Activated CD4-positive, CD25-positive, alpha-beta regulatory T cell treated with anti-CD3 and anti-CD28 coated beads, Interleukin-2, amount 50 U/mL, for 16 hours (primary cell): ENCODE measurements at regions not wholly inside any gene's neighbourhood (a gene's known extent, or its start where the extent isn't known, plus 50 kb on each side); places are given as distances from the start of the nearest gene placed in this dataset.

Source experiments
- DNase-seq: peaks from one replicate; pipeline ENCODE4 v3.0.0-alpha.2; 2020; ENCODE audit warnings: low read depth, low spot score

DNA sequence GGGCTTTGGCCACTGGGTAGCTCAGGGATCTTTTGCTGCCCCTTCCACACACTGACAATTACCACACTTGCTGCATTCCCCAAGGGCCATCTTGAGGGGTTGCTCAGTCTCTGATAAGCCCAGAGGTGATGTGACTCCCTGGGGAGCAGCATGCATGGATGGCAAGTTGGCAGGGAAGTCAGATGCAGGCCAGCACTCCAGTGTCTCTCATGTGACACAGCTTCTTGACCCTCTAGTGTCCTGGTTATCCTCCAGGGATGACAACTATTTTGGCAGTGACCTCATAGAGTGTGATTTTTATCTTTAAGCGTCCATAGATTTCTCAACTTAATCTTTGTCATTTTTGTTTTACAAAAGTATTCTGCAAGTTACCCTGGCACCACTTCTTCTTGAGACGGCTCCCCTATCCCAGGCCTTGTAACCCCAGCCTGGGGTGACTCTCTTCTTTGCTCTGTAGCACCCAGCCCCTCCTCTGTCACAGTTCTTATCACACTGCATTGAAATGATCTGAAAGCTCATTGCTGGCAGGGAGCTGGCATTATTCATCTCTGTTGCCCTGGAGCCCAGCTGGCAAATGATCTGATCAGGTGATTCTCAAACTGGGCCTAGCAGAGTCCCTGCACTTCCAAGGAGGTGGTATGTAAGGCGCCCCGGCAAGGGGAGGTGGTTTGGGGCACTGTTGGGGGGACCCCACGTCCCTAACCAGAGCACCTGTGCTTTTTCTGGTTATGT lies 72.6 kb downstream of the TENT5C start:
- no peak for DNase-seq

GRCh38 chr1:117679299-117679698 lies 73.5 kb downstream of the TENT5C start:
- DNase-seq: no peak

- DNase-seq: no peak
Observed at GRCh38 chr1:117679868-117680267, 74.0 kb downstream of the TENT5C start.

GRCh38 chr1:117680316-117681002 lies 74.6 kb downstream of the TENT5C start:
- DNase-seq: no peak

DNA sequence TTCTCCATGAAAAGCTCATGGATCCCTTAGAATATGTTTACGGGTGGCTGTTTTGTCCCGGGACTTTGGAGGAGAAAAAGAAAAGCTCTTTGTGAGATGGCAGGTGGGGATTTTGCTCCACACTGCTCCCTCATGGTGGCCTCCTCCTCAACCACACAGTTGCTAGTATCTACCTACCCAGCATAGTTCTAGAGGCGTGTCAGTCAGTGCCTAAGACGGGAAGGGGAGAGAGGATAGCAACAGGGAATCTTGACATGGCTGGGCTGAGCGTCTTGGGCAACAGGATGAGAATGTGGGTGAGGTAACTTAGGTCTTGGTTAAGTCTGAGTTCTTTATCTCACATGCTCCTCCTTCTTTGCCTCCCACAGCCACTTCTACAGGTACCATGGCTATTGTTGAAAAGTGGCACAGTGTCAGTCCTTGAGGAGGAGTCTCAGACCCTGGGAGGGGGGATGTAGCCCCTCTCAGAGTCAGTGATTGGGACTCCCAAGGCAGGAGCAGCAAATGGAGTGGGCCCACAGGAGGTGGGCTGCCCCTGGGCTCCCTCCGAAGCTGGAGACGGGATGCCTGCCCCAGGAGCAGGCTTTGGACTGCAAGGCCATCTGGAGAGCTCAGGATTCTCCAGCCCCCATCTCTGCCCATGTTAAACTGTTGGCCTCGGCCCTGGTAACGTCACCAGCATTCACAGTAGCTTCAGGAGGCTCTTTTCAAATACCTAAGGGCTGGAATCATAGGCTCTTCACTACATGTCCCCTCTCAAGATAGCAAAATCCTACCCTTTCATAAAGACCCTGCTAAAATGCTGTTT lies 75.4 kb downstream of the TENT5C start:
- no peak for DNase-seq

DNA sequence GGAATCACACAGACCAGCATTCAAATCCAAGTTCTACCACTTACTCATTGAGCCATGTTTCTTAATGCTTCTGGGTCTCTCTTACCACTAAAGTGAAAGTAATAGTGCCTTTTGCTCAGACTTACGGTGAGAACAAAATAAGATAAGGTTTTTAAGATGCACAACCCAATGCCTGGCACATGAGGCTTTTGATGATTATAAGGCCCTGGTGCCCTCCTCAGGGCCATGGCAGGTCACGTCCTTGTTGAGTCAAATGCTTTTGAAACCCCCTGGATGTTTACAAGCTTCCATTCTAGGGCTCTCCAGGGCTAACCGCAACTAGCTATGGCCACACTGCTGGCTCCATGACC lies 76.0 kb downstream of the TENT5C start:
- no peak for DNase-seq

DNA sequence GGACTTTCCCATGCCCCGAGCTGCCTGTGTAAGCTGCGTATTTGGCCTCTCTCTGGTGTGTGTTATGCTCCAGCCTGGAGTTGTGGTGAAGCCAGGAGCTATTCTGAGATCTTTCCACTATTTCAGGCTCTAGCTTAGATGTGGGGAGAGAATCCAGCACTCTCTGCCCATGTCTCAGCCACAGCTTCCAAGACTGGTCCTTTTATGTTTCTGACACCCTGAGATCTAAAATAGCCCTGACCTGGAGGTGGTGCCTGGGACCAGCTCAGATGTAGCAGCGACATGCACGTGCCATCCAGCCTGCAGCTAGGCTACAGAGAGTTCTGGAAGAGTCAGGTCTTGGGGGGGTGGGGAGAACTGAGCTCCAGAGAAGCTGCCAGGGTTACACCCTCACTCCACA lies 76.5 kb downstream of the TENT5C start:
- no peak for DNase-seq

DNA sequence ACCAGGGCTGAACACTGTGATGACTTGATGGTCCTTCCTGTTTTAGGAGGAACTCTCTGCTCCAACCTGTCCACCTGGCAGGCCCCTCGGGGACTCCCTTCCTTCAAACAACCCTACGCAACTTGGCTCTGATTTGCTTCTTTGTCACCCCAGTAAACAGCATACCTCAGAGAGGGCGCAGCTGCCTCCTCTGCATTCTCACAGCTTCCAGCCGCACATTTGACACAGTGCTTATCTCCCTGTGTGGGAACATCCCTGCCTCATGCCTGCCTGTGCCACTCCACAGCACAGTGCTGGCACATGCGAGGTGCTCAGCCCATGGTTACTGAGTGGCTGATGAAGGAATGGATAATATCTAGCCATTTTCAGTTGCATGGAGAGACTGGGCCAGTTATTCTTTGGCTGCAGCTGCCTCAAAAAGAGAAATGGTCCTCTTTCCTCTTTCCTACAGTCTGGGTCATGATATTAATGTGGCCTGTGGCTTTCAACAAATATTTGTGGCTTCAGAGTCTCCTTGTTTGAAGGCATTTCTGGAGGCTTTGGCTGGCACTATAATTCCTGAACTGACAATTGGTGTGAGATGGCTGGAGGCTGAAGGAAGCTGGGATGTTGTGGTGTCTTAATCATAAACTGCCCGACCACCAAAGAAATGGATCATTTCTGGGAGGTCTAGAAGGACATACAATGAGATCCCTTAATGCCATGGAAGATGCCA lies 77.9 kb downstream of the TENT5C start:
- DNase-seq: no peak

DNA sequence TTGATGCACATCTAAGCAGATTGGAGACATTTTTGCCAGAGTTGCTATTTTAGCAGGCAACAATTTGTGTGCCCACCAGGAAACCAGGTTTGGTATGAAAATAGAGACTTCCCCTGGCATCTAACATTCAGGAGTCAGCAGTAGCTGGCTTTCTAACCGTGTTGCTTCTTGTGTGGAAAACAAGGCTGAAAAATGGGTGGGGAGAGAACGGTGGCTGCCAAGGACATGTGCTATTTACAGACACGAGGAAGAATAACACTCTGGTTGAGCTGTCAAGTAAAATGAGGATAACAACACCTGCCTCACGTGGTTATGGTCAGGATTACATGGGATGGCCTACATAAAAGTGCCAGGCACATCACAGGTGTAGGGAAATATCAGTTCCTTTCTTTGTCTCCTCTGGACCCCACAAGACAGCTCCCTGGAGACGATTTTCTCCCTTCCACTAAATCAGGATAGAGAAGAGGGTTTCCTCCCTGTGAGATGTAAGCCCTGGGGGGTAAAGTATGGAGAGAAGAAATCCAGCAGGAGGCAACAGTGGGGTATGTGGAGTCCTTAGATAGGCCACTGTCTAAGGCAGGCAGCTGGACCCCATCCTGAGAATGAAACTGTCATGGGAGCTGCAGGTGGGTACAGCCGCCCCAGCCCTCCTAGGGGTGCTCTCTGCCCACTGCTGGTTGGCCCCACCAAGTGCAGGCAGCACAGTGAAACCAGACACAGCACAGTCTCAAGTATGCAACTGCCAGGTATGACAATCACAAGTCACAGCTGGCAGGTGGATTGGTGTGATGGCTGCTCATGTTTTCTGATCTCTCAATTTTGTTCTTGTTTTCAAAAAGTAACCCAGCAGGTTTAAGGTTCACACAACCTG lies 80.3 kb downstream of the TENT5C start:
- DNase-seq: no peak

- DNase-seq: no peak
Observed at GRCh38 chr1:117686907-117687306, 81.1 kb downstream of the TENT5C start.

DNA sequence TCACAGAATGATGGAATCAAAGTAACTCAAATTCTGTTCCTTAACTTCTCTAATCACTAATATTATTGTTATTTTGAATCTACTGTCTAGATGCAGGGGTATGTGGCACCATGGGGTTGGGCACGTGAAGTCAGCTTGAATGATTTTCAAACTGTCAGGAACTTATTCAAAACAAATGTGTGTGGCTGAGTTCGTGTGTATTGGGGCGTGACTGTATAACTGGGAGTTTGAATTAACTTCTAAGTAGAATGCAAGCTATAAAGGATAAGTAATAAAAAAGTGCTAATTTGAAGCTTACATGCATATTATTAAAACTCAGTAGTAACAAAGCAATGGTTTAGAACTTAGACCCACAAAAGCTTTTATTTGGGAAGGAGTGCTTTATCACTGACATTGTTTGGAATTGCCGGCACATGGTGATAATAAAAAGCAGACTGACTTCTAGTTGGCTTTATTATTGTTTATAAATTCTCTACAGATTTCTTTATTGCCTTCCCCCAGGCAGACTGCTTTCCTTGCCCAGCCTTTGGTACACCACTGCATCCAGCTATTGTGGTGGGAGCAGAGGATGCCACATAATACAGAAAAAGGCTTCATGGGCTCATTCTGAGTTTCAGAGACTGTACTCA lies 84.3 kb downstream of the TENT5C start:
- DNase-seq: no peak

DNA sequence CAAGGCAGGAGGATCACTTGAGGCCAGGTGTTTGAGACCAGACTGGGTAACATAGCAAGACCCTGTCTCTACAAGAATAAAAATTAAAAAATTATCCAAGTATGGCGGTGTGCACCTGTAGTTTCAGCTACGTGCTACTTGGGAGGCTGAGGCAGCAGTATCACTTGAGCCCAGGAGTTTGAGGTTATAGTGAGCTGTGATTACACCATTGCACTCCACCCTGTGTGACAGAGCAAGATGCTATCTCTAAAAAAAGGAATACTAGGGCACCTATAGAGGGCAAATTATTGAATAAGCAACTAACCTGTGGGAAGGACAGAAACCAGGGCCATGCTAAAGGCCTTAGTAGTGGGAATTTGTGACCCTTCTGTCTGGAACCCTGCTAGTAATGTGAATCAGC lies 86.1 kb downstream of the TENT5C start:
- DNase-seq: no peak

GRCh38 chr1:117694543-117694942 lies 88.7 kb downstream of the TENT5C start:
- DNase-seq: no peak

DNA sequence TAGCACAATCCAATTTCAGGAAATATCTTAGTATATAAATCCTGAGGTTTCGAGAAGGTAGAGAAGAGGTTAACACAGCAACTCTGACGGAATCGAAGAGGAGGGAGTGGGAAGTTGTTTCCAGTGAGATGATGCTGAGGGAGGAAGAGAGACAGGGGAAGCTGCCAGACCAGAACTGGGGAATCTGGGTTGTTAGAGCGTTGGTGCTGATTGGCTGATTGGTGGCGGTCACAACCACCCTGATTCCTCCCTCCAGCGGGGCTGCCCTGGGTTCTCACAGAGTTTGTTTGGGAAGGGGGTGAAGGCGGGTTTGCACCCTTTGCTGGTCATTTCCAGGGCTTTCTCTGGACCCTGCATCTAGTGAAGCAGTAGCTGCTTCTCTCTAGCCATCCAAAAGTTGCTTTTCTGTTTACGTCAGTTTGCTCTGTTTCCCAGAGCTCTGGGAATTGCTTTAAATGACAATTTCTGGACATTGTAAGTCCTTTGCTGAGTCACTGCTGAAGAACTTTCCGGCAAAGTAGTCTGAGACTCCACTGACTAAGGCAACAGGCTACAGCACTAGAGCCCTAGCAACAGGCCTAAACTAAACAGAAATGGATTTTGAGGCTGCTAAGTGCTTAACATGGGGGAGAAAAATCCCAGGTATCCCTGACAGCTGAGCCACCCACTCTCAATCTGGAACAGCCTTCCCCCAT lies 90.1 kb downstream of the TENT5C start:
- DNase-seq: no peak

DNA sequence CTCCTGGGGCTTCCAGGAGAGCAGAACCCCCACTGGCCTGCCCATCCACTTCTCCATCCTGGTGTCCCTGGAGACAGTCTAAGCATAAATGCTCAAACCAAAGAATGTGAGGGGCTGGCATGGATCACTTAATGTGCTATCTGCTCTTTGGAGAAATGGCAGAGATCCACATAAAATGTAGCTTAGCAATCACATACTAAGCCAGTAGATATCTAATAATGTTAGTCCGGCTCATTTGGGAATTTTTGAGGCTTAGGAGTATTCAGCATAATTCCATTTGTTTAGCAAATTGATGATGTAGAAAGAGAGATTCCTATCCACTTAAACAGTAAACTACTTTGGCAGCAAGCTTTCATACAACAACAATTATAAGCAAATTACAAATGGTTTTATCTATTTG lies 90.7 kb downstream of the TENT5C start:
- DNase-seq: no peak

- no peak for DNase-seq
Observed at GRCh38 chr1:117697220-117697781, 91.5 kb downstream of the TENT5C start.

- DNase-seq: no peak
Observed at GRCh38 chr1:117698398-117699160, 92.7 kb downstream of the TENT5C start.

GRCh38 chr1:117699953-117700352 lies 94.1 kb downstream of the TENT5C start:
- no peak for DNase-seq

- no peak for DNase-seq
Observed at GRCh38 chr1:117702654-117703053, 96.8 kb downstream of the TENT5C start.
